LNCaP clone FGC (cell line): ENCODE measurements at regions not wholly inside any gene's neighbourhood (a gene's known extent, or its start where the extent isn't known, plus 50 kb on each side); places are given as distances from the start of the nearest gene placed in this dataset.

Source experiments
- DNase-seq: peaks from one replicate; pipeline ENCODE4 v3.0.0-alpha.2; 2011; ENCODE audit warnings: low read depth
- H3K4me3 ChIP-seq: 2 replicates; pipeline ENCODE4 v1.5.1; 2011; ENCODE audit warnings: mild to moderate bottlenecking, low read depth, low read length, control low read depth
- CTCF ChIP-seq: IDR thresholded peaks from 2 replicates; pipeline ENCODE4 v1.5.1; 2012; ENCODE audit warnings: mild to moderate bottlenecking; ENCODE audit not compliant: control insufficient read depth, insufficient read depth; ENCODE audit errors: extremely low read depth

- TF ChIP-seq CTCF: no peak
- DNase-seq: no peak
- H3K4me3 ChIP-seq: no peak overlapping the region
Observed at GRCh38 chr9:7957803-7958202, 158.2 kb upstream of the DMAC1 start.

- no peak for TF ChIP-seq CTCF
- H3K4me3 ChIP-seq: no peak overlapping the region
- DNase-seq: no peak
Observed at GRCh38 chr9:7947577-7947976, 148.0 kb upstream of the DMAC1 start.

DNA sequence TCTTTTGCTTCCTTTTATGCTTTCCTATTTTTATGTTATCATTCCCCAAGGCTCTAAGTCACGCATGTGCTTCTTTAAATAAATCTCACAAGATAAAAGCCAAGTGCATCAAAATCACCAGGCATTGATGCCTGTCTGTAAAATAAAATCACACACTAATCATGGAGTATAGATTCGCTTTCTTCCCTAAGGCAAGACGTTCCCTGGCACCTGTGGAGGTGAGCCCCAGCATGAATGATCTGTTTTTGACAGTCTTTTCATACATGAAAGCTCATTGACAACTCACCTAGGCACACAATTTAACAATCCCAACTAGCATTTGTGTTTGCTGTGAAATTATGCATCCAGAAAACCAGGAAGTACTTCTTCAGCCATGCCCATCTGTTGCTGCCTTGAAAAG lies 146.9 kb upstream of the DMAC1 start:
- TF ChIP-seq CTCF: no peak
- no peak for DNase-seq
- H3K4me3 ChIP-seq: no peak overlapping the region

DNA sequence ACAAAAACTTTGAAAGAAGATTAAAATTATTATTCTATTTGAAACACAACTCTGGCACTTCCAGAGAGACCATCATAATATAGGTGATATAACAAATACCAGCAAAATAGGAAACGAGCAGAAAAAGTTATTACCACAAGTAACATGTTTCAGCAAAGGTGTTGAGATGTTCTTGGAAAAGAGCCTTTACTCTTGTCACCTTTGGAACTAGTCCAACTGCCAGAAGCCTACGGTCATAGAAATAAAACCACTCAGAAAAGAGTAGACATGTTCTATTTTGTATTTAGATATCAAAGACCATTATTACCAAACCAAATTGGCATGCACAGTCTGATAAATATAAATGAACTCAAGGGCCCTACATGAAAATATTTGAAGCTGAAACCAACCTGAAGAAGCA lies 145.0 kb upstream of the DMAC1 start:
- no peak overlapping the region for H3K4me3 ChIP-seq
- no peak for DNase-seq
- TF ChIP-seq CTCF: no peak

DNA sequence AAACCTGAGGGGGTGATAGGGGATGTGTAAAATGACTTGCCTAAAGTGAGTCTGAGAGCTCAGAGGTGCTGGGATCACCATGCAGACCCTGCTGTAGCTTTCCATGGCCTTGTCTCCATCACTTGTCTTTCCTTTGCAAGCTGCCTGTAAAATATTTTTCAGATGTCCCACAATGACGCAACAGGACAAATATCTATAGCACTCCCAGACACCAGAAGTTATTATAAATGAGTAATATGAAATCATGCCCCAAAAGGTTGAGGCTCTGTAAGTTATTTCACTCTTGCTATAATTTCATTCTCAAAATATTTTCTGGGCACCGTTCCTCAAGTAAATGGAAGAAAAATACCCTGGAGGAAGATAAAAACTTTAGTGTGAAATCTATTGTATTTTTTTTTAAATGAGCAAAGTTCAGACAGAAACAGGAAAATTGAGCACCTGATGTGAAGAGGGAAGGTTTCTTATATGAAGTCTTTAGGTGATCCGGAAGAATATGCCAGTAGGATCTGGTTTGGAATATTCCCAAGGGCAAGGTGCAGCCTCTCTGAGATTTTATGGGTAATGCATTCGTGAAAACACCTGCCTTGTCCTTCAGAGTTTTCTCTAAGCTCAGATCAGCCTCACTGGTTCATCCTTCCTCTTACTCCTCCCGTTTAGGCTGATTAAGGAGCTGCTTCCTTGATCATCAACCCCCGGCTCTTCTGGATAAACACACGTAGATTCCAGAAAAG lies 138.3 kb upstream of the DMAC1 start:
- no peak for TF ChIP-seq CTCF
- DNase-seq: no peak
- H3K4me3 ChIP-seq: no peak overlapping the region

GRCh38 chr9:7936996-7937395 lies 137.4 kb upstream of the DMAC1 start:
- no peak for DNase-seq
- H3K4me3 ChIP-seq: no peak overlapping the region
- TF ChIP-seq CTCF: no peak

DNA sequence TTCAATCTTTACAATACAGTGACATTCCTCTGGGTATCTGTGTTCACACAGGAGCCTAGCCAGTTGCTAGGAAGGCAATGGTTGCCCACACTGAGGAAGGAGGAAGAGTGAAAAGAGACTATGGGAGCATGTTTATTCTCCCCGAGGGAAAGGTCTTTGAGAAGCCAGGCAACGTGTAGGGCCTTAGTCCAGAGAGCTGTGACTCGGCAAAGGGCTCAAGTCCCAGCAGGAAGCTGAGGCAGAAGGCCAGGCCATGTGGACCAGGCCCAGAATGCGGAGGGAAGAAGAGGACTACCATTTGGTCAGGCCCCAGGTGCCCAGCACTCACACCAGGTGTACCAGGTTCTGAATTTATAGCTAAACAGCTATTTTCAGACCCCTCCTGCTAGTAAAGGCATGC lies 136.6 kb upstream of the DMAC1 start:
- H3K4me3 ChIP-seq: no peak overlapping the region
- no peak for TF ChIP-seq CTCF
- no peak for DNase-seq
